ENCODE measurements at regions not wholly inside any gene's neighbourhood (a gene's known extent, or its start where the extent isn't known, plus 50 kb on each side); places are given as distances from the start of the nearest gene placed in this dataset.

DNA sequence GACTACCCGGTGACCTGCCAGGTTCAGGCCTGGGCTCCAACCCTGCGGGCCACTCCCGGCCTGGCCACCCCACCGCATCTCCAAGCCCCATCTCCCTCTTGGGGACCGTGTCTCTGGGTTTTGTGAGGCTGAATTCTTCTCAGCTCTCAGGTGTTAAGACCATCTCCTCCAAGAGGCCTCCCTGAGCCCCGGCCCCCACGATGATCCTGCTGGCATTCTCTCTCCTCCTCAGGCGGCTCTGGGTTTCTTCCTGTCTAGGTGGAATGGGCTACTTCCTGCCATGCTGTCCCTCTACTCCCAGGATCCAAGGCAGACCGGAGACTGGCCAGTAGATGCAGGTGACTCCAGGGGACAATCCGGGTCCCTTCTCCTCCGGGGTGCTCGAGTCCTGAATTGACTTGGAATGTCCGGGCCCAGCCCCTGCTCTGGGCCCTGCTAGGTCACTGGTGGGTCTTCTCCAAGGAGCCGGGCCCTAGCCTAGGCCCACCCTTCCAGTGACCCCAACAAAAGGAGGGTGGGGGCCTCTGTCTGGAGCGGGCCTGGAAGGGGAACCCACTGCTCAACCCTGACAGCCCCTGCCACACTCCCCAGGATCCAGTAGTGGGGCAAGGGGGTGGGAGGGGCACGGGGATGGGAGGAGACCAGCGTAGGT lies 219.8 kb downstream of the C9orf50 start:
- ATAC-seq (no peak), DNase-seq (ENCODE audit: low spot score) (no peak)
- no peaks in the 10 kb centered on the region for H3K36me3 Mint-ChIP-seq
- no peaks in the 10 kb centered on the region for H3K9me3 Mint-ChIP-seq
- no peak overlapping the region for H3K27ac Mint-ChIP-seq
- H3K27me3 Mint-ChIP-seq: peaks cover 0 to 5% of the 10 kb centered on the region in 2 donors
- H3K4me1 Mint-ChIP-seq (ENCODE audit: low read depth in 2 of 2): no peaks in the 10 kb centered on the region
- no peak overlapping the region for H3K4me3 Mint-ChIP-seq

- no peaks in the 10 kb centered on the region for H3K9me3 Mint-ChIP-seq
- no peak overlapping the region for H3K4me3 Mint-ChIP-seq
- ATAC-seq: peak in 1 of 2 donors; percentile 25
- H3K36me3 Mint-ChIP-seq: no peaks in the 10 kb centered on the region
- H3K4me1 Mint-ChIP-seq (ENCODE audit: low read depth in 2 of 2): no peaks in the 10 kb centered on the region
- H3K27ac Mint-ChIP-seq: no peak overlapping the region
- no peak for DNase-seq (ENCODE audit: low spot score)
- H3K27me3 Mint-ChIP-seq: peaks cover 0 to 5% of the 10 kb centered on the region in 2 donors
These were observed 220.6 kb downstream of the C9orf50 start for GRCh38 chr9:129400001-129400970.

DNA sequence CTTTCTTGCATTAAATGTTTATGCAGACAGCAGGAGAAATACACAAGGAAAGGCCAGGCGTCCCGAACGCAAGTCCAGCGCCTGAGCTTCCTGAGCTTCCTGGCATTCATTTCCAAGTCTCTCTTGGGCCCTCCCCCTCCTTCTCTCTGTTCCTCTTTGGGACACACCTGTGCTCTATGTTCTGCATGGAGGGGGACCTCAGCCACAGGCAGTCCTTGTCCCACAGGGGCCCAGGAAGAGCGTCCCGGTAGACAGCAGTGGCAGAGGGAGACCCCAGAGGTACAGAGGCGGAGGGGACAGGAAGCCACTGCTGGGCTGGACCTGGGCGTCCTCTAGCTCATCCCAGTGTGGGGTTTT lies 221.3 kb downstream of the C9orf50 start:
- H3K27ac Mint-ChIP-seq: no peak overlapping the region
- H3K36me3 Mint-ChIP-seq: no peaks in the 10 kb centered on the region
- DNase-seq (ENCODE audit: low spot score) (no peak), ATAC-seq (no peak)
- peaks cover 0 to 5% of the 10 kb centered on the region in 2 donors for H3K27me3 Mint-ChIP-seq
- H3K4me1 Mint-ChIP-seq (ENCODE audit: low read depth in 2 of 2): no peaks in the 10 kb centered on the region
- no peak overlapping the region for H3K4me3 Mint-ChIP-seq
- H3K9me3 Mint-ChIP-seq: no peaks in the 10 kb centered on the region

GRCh38 chr9:129398961-129399633 lies 221.0 kb upstream of the IER5L start:
- DNase-seq (ENCODE audit: low spot score): no peak
- no peak for ATAC-seq
- Mint-ChIP-seq H3K4me1 (ENCODE audit: low read depth in 2 of 2) (no peaks in the 10 kb centered on the region), H3K4me3 (no peak overlapping the region), H3K36me3 (no peaks in the 10 kb centered on the region), H3K27me3 (peaks cover 0 to 5% of the 10 kb centered on the region in 2 donors), H3K9me3 (no peaks in the 10 kb centered on the region), H3K27ac (no peak overlapping the region)

GRCh38 chr9:129398101-129398960 lies 220.3 kb upstream of the IER5L start:
- Mint-ChIP-seq H3K27ac (no peak overlapping the region), H3K36me3 (no peaks in the 10 kb centered on the region), H3K27me3 (peaks cover 0 to 5% of the 10 kb centered on the region in 2 donors), H3K4me3 (no peak overlapping the region), H3K4me1 (ENCODE audit: low read depth in 2 of 2) (no peaks in the 10 kb centered on the region), H3K9me3 (no peaks in the 10 kb centered on the region)
- DNase-seq (ENCODE audit: low spot score): no peak
- no peak for ATAC-seq

- H3K36me3 Mint-ChIP-seq: no peaks in the 10 kb centered on the region
- H3K27ac Mint-ChIP-seq: no peak overlapping the region
- no peaks in the 10 kb centered on the region for H3K4me1 Mint-ChIP-seq (ENCODE audit: low read depth in 2 of 2)
- no peak overlapping the region for H3K4me3 Mint-ChIP-seq
- ATAC-seq (no peak), DNase-seq (ENCODE audit: low spot score) (no peak)
- no peaks in the 10 kb centered on the region for H3K27me3 Mint-ChIP-seq
- no peaks in the 10 kb centered on the region for H3K9me3 Mint-ChIP-seq
These were observed 219.3 kb upstream of the IER5L start for GRCh38 chr9:129397335-129397734.

- no peaks in the 10 kb centered on the region for H3K4me1 Mint-ChIP-seq (ENCODE audit: low read depth in 2 of 2)
These were observed 218.3 kb upstream of the IER5L start for GRCh38 chr9:129396365-129396708.

GRCh38 chr9:129395633-129396364 lies 217.7 kb upstream of the IER5L start:
- no peaks in the 10 kb centered on the region for H3K9me3 Mint-ChIP-seq
- no peak for ATAC-seq
- H3K27ac Mint-ChIP-seq: no peak overlapping the region
- H3K4me3 Mint-ChIP-seq: no peak overlapping the region
- H3K27me3 Mint-ChIP-seq: no peaks in the 10 kb centered on the region
- H3K4me1 Mint-ChIP-seq (ENCODE audit: low read depth in 2 of 2): no peaks in the 10 kb centered on the region
- DNase-seq (ENCODE audit: low spot score): no peak
- no peaks in the 10 kb centered on the region for H3K36me3 Mint-ChIP-seq

More at GRCh38 chr9:129396365-129396708, 218.3 kb upstream of the IER5L start:
- DNase-seq (ENCODE audit: low spot score) (no peak), ATAC-seq (no peak)
- Mint-ChIP-seq H3K4me3 (no peak overlapping the region), H3K36me3 (no peaks in the 10 kb centered on the region), H3K27me3 (no peaks in the 10 kb centered on the region), H3K27ac (no peak overlapping the region), H3K9me3 (no peaks in the 10 kb centered on the region)

- Mint-ChIP-seq H3K27me3 (no peaks in the 10 kb centered on the region), H3K36me3 (no peaks in the 10 kb centered on the region), H3K4me3 (no peak overlapping the region), H3K4me1 (ENCODE audit: low read depth in 2 of 2) (no peaks in the 10 kb centered on the region), H3K27ac (no peak overlapping the region), H3K9me3 (no peaks in the 10 kb centered on the region)
- DNase-seq (ENCODE audit: low spot score): no peak
- ATAC-seq: no peak
These were observed 216.8 kb upstream of the IER5L start for GRCh38 chr9:129394886-129395279.

DNA sequence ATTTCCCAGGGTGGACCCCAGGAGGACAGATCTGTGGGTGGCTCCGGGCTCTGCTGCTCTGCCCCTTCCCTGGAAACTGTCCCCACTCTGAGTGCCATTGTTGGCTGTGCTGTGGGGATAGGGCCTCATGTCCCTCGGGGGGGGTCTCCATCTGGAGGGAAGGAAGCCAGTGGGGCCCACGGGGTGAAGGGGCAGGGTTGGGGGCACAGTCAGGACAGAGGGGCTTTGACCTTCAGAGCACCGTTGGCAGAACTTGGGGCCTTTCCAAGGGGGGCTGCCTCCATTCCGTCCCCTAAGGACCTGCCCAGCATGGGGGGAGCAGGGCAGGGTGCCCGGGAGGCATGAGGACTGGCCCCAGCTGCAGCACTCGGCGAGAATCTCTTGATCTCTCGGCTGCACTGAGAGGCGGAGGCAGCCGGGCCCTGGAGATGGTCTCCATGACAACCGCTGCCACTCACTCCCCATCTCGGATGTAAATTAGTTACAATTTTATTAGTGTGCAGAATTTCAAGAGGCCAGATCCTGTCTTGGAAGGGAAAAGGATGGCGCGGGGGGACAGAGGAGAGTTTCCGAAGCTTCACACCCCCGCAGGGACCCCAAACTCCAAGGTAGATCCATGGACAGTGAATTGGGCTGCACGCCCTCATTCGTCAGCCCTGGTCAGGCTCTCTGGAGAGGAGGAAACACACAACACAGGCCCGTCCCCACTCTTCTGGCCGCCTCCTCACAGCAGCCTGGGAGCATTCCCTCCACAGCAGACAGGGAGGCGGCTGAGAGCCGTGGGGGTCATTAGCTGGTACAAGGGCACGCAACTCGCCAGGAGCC lies 216.2 kb upstream of the IER5L start:
- no peak for ATAC-seq
- H3K36me3 Mint-ChIP-seq: no peaks in the 10 kb centered on the region
- no peak overlapping the region for H3K27ac Mint-ChIP-seq
- H3K4me1 Mint-ChIP-seq (ENCODE audit: low read depth in 2 of 2): no peaks in the 10 kb centered on the region
- no peak for DNase-seq (ENCODE audit: low spot score)
- H3K9me3 Mint-ChIP-seq: no peaks in the 10 kb centered on the region
- H3K4me3 Mint-ChIP-seq: no peak overlapping the region
- no peaks in the 10 kb centered on the region for H3K27me3 Mint-ChIP-seq

- Mint-ChIP-seq H3K9me3 (no peaks in the 10 kb centered on the region), H3K4me3 (no peak overlapping the region), H3K36me3 (no peaks in the 10 kb centered on the region), H3K27ac (no peak overlapping the region), H3K4me1 (ENCODE audit: low read depth in 2 of 2) (no peaks in the 10 kb centered on the region), H3K27me3 (no peaks in the 10 kb centered on the region)
- no peak for ATAC-seq
- DNase-seq (ENCODE audit: low spot score): no peak
These were observed 215.0 kb upstream of the IER5L start for GRCh38 chr9:129393064-129393463.

DNA sequence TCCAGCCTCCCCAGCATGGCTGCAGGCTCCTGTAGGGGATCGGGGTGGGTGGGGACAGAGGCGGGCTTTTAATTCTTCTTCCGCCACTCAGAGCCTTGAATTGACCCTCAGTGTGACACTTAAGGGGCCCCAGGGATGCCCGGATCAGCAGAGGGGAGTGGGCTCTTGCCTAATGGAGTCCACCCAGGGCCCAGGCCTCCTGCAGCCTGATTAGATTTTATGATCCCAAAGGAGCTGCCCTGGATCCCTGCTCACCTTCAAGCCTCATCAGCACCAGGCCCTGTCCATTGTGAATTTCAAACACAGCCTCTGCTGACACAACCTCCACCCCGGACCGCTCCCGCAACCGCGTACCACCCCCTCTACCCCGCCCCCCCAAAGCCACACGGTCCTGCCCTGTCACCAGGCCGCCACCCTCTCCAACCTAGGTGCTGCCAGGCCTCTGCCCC lies 214.1 kb upstream of the IER5L start:
- no peak for ATAC-seq
- H3K9me3 Mint-ChIP-seq: no peaks in the 10 kb centered on the region
- H3K4me3 Mint-ChIP-seq: no peak overlapping the region
- DNase-seq (ENCODE audit: low spot score): no peak
- H3K36me3 Mint-ChIP-seq: no peaks in the 10 kb centered on the region
- H3K27ac Mint-ChIP-seq: no peak overlapping the region
- H3K4me1 Mint-ChIP-seq (ENCODE audit: low read depth in 2 of 2): no peaks in the 10 kb centered on the region
- no peaks in the 10 kb centered on the region for H3K27me3 Mint-ChIP-seq

Measured in natural killer cell treated with Interleukin-12 subunit alpha and Interleukin-12 subunit beta and Interleukin-15 and Interleukin-18, amount 100 ng/mL, for 72 hours (primary cell).